ENCODE measurements at regions not wholly inside any gene's neighbourhood (a gene's known extent, or its start where the extent isn't known, plus 50 kb on each side); places are given as distances from the start of the nearest gene placed in this dataset.

DNA sequence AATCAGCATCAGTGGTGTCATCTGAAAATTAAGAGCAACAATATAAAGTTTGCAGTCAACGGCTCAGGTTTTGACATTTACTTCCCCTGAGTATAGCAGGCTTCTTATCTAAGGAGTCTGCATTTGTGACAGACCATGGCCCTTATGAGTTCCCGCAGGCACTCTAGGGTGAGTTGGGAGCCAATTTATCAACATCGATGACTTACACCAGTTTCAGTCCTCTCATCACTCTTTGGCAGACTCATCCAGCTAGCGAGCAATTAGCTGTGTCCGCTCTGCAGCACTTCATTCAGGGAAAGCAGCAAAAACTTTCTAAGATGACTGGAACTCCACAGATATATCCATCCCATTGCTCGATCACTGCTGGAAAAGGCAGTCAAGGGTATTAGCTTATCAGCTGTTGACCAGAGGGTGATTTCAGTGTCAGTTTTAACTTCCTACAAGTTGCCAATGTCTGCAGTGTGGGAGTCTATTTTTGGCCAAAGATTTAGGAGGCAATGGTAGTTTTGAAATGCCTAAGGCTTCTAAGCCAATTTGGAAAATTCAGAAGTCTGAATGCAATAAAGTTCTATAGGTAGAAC is 625.1 kb upstream of the TENM3 start:
- Histone ChIP-seq H3K4me3 (ENCODE audit: severe bottlenecking) (no peak overlapping the region), H3K36me3 (ENCODE audit: low read depth) (no peaks in the 10 kb centered on the region), H3K4me1 (ENCODE audit: insufficient read depth, poor library complexity, severe bottlenecking) (no peaks in the 10 kb centered on the region), H3K27ac (ENCODE audit: poor library complexity, severe bottlenecking) (no peak overlapping the region), H3K9me3 (ENCODE audit: severe bottlenecking) (no peaks in the 10 kb centered on the region), H3K27me3 (ENCODE audit: insufficient read depth, poor library complexity, severe bottlenecking) (no peaks in the 10 kb centered on the region)
- no peak for ATAC-seq (ENCODE audit: low read depth)
- TF ChIP-seq, protein P1, sequence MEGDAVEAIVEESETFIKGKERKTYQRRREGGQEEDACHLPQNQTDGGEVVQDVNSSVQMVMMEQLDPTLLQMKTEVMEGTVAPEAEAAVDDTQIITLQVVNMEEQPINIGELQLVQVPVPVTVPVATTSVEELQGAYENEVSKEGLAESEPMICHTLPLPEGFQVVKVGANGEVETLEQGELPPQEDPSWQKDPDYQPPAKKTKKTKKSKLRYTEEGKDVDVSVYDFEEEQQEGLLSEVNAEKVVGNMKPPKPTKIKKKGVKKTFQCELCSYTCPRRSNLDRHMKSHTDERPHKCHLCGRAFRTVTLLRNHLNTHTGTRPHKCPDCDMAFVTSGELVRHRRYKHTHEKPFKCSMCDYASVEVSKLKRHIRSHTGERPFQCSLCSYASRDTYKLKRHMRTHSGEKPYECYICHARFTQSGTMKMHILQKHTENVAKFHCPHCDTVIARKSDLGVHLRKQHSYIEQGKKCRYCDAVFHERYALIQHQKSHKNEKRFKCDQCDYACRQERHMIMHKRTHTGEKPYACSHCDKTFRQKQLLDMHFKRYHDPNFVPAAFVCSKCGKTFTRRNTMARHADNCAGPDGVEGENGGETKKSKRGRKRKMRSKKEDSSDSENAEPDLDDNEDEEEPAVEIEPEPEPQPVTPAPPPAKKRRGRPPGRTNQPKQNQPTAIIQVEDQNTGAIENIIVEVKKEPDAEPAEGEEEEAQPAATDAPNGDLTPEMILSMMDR (IDR thresholded peaks at IDR 0.05; ENCODE audit: poor library complexity, severe bottlenecking) = no peak
- no peak for DNase-seq (ENCODE audit: low spot score)

DNA sequence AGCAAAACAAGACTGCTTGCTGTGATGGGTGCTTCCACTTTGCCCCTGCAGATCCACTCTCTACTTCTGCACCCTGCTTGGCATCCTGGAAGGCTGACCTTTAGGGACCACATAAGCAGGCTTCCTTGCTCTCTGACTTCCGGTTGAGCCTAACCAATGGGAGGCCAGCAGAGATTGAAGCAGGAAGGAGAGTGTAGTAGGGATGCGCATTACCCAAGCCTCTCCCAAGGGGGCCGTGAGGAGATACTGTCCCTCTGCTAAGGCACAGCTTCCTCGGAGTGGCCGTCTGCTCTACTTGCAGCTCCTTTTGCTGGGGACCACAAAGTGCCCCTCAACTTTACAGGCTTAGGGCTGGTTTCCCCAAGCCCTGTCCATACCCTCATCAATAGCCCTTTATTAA is 624.3 kb upstream of the TENM3 start:
- H3K36me3 ChIP-seq (ENCODE audit: low read depth) = no peaks in the 10 kb centered on the region
- H3K27ac ChIP-seq (ENCODE audit: poor library complexity, severe bottlenecking) = no peak overlapping the region
- no peaks in the 10 kb centered on the region for H3K4me1 ChIP-seq (ENCODE audit: insufficient read depth, poor library complexity, severe bottlenecking)
- no peaks in the 10 kb centered on the region for H3K27me3 ChIP-seq (ENCODE audit: insufficient read depth, poor library complexity, severe bottlenecking)
- no peak for ATAC-seq (ENCODE audit: low read depth)
- no peak for DNase-seq (ENCODE audit: low spot score)
- no peak overlapping the region for H3K4me3 ChIP-seq (ENCODE audit: severe bottlenecking)
- TF ChIP-seq, protein P1 (IDR thresholded peaks at IDR 0.05; ENCODE audit: poor library complexity, severe bottlenecking) = no peak
- no peaks in the 10 kb centered on the region for H3K9me3 ChIP-seq (ENCODE audit: severe bottlenecking)

DNA sequence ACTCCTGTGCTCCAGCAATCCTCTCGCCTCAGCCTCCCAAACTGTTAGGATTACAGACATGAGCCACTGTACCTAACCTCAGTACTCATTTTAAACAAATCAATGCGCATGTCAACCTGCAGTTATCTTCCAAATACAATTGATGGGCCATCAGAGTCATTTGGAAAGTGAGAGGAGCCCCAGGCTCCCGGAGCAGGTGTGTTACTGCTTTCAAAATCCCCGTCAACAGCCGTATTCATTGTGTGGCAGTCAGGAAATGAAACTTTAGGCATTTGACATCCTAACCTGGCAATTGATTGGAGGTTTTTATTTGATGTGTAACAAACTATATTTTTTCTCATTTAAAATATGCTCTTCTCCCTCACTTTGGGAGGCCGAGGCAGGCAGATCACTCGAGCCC is 623.6 kb upstream of the TENM3 start:
- DNase-seq (ENCODE audit: low spot score) = no peak
- TF ChIP-seq, protein P1 (IDR thresholded peaks at IDR 0.05; ENCODE audit: poor library complexity, severe bottlenecking) = no peak
- Histone ChIP-seq H3K27ac (ENCODE audit: poor library complexity, severe bottlenecking) (no peak overlapping the region), H3K27me3 (ENCODE audit: insufficient read depth, poor library complexity, severe bottlenecking) (no peaks in the 10 kb centered on the region), H3K4me1 (ENCODE audit: insufficient read depth, poor library complexity, severe bottlenecking) (no peaks in the 10 kb centered on the region), H3K36me3 (ENCODE audit: low read depth) (no peaks in the 10 kb centered on the region), H3K4me3 (ENCODE audit: severe bottlenecking) (no peak overlapping the region), H3K9me3 (ENCODE audit: severe bottlenecking) (no peaks in the 10 kb centered on the region)
- no peak for ATAC-seq (ENCODE audit: low read depth)

DNA sequence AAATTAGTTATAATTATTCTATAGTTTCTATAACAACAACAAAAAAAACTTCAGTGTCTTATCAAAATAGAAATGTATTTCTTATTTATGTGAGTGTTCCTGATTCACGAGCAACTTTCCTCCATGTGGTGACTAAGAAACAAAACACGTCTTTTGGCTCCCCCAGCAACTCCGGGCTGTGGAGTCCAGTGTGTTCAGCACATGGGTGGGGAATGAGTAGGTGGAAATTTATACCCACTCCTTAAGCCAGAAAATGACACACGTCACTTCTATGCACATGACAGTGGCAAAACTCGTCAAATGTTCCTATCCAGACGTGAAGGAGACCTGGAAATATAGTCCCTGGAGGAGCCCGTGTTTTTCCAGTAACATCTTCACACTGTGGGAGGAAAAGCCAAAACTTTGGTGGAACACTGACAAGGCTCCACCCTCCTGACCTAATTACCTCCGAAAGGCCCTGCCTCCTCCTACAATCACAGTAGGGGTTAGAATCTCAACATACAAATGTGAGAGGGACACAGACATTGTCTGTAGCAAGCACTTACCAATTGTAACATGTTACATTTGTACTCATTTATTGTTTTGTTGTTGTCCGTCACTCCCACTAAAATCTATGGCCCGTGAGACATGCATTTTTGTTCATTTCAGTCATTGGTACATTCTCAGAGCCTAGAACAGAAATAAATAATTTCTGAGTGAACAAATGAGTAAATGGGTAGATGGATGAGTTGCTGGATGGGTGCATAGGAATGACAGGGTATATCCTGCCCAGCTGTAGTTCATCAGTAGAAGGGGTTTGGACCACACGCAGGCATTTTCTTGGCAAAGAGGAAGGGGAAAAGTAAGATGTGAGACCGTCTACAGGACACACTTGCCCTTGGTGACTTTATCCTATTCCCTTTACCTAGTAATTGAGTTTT is 605.8 kb upstream of the TENM3 start:
- DNase-seq (ENCODE audit: low spot score) = no peak

More for the DNA sequence above, 605.8 kb upstream of the TENM3 start:
- no peaks in the 10 kb centered on the region for H3K4me1 ChIP-seq (ENCODE audit: insufficient read depth, poor library complexity, severe bottlenecking)
- H3K36me3 ChIP-seq (ENCODE audit: low read depth) = no peaks in the 10 kb centered on the region
- H3K27me3 ChIP-seq (ENCODE audit: insufficient read depth, poor library complexity, severe bottlenecking) = no peaks in the 10 kb centered on the region
- H3K9me3 ChIP-seq (ENCODE audit: severe bottlenecking) = no peaks in the 10 kb centered on the region
- H3K4me3 ChIP-seq (ENCODE audit: severe bottlenecking) = no peak overlapping the region
- H3K27ac ChIP-seq (ENCODE audit: poor library complexity, severe bottlenecking) = no peak overlapping the region
- no peak for ATAC-seq (ENCODE audit: low read depth)
- TF ChIP-seq, protein P1 (IDR thresholded peaks at IDR 0.05; ENCODE audit: poor library complexity, severe bottlenecking) = no peak

Data from RWPE2 (cell line).